Limb (tissue), 2 donors: ENCODE measurements at regions not wholly inside any gene's neighbourhood (a gene's known extent, or its start where the extent isn't known, plus 50 kb on each side); places are given as distances from the start of the nearest gene placed in this dataset.

ENCODE experiments used
- DNase-seq, 2 donors: peaks; one replicate each; pipeline ENCODE4 v3.0.0-alpha.2; 2016; ENCODE audit errors: extremely low spot score in 2 of 2

GRCh38 chr9:134243778-134244467, 79.6 kb upstream of the RNU6ATAC start:
- DNase-seq: no peak

GRCh38 chr9:134245179-134245578, 80.8 kb upstream of the RNU6ATAC start:
- no peak for DNase-seq

- DNase-seq: no peak
Observed at GRCh38 chr9:134247918-134248631, 78.2 kb upstream of the RXRA start.

DNA sequence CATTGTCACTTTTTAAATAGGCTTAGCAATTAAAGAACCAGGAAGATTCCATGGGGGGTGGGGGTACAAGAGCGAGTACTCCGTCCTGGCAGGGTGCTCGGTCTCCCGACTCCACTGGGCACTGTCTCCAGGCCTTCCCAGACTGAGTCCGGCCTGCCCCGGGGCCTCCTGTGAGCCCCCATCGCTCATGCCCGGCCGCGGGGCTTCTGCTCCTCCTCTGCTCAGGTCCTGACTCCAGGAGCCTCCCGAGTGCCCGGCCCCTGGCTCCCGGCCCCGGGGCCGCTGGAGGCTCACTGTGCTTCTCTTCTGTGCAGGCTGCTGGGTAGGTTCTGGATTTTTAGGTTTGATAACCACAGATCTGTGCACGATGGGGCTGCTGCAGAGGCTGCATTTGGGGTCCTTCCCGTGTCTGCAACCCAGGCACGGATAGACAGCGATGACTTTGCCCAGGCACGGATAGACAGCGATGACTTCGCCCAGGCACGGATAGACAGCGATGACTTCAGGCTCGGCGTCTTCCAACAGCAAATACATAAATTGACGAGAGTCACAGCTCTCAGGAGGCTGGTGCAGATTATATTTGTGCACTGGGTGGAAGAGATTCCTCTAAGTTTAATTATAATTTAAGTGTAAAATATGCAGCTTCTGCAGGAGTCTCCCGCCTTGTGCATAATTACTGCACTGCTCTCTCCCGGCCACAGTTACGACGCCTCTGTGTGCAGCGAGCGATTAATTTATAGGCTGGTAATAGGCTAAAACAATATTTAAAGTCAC, 74.8 kb upstream of the RXRA start:
- DNase-seq: no peak

GRCh38 chr9:134252084-134252830, 74.0 kb upstream of the RXRA start:
- DNase-seq: no peak

GRCh38 chr9:134253606-134254205, 72.5 kb upstream of the RXRA start:
- no peak for DNase-seq

GRCh38 chr9:134258332-134258731, 67.9 kb upstream of the RXRA start:
- no peak for DNase-seq

DNA sequence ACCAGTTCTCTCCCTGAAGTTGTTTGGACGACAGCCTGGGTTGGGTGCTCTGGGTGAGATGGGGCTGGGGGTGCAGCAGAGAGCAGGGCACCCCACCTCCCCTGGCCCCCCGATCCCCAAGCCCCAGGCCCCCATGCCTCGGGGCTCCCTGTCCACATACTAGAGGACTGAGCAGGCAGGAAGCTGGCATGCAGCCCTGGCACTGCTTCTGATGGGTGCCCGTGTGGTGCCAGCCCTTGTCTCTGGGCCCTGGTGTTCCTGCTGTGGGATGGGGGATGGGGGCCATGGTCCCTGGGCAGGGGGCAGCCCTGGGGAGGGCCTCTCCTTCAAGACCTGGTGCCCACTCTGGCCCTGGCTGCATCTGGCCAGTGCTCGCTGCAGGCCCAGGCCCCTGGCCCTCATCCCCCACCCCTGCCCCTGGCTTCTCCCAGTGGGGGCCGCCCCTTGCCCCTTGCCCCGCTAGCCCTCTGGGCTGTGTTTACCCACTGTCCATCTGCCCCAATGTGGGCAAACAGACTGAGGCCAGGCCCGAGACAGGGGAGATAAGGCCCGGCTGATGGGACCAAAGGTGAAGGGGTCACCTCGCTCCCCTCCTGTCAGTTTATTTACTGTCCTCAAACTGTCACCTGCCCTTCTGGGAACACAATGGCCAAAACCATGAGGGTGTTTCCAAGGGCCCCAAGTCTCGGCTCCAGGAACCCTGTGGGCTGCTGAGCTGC, 67.3 kb upstream of the RXRA start:
- DNase-seq: no peak

GRCh38 chr9:134259708-134260107, 66.5 kb upstream of the RXRA start:
- DNase-seq: no peak

- DNase-seq: no peak
Observed at GRCh38 chr9:134260801-134261200, 65.5 kb upstream of the RXRA start.

GRCh38 chr9:134262035-134262434, 64.2 kb upstream of the RXRA start:
- DNase-seq: no peak

- peak; percentile 56 to 82 for DNase-seq
Observed at GRCh38 chr9:134263596-134263995, 62.7 kb upstream of the RXRA start.

DNA sequence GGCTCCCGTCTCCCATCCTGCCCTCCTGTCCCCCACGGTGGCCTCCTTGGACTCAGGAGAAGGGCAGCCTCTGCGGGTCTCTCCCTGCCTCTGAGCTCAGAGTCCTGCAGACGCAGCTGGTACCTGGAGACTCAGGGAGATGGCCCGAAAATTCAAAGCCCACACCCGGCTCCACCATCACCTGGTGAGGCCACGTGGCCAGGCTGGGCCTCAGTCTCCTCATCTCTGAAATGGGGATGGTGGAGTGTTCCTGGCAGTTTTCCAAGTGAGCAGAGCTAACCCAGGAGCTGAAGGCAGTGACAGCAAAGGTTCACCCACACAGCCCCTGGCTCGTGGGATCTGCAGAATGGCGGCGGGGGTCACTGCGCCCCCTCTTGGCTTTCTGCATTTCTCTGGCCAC, 62.1 kb upstream of the RXRA start:
- no peak for DNase-seq

DNA sequence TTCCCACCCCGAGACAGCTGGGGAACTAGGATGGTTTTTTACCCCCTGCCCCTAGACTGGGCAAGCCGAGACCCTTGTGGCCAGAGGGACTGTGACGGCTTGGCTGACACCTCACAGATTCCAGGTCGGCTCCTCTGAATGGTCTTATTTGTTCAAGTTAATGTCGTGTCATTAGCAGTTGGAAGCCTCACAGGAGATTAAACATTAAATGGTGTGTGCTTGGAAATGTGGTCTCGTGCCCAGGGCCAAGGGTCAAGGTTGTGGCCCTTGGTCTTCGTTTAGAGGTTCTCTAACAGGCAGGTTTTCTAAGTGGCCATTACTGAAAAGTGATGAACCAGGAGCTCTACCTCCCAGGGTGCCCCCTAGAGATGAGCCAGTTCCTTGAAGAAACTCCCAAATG, 61.2 kb upstream of the RXRA start:
- no peak for DNase-seq

- no peak for DNase-seq
Observed at GRCh38 chr9:134266418-134266817, 59.8 kb upstream of the RXRA start.

DNA sequence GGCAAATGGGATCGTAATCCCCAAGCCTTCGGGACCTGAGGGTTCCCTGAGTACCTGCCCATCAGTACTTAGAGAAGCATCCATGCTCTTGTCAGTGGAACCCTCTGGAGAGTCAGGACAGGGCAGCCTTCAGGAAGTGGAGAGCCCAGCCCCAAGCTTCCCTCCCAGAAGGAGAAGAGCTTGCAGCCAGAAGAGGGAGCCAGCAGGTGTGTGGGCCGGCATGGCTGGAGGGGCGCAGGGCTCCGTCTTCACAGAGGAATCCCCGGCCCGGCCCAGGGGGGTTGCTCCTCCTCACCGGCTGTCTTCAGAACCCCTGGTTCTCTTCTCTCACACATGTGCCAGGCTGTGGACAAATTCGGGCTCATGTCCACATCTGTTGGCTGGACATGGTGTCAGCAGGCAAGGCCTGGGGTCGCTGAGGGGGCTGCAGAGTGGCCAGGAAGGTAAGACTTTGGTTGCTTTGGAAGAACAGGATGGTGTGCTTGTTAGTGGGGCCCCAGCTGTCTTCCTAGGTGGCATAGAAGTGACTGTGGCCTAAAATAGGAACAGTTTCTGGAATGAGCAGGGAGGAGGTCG, 58.9 kb upstream of the RXRA start:
- DNase-seq: no peak

DNA sequence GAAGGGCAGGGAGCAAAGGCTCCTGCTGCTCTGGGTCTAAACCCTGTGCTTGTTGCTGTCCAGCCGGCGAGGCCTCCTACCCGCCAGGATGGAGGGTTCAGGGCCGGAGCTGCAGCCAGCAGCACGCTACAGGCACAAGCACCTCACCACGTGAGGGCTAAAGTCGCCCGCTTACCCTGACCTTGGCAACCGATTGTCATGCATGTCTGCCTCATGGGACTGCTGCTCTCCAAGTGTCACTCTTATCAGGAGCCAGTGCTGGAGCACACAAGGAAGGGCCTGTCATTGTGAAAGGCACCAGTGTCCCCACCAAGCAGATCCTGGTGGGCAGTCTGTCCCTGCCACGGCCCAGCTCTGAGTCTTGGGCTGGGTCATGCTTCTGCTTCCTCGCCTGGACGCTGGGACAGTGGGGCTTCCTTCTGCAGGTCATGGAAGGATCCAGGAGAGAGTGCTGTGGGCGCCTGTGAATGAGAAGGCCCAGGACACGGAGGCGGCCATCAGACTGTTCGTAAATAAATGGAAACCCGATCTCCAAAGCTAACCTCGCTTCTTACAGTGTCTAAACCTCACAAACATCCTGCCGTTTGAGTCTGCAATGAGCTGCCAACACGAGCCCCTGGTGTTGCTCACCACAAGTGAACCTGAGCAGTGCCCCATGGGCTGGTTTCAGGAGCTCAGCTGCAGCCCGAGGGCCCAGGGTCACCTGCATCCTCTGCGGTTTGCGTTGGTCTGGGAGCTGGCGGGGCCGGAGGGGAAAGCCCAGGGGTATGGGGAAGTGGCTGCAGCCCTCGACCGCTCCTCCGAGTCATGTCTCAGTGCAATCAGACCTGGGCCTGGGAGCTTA, 58.2 kb upstream of the RXRA start:
- no peak for DNase-seq

DNA sequence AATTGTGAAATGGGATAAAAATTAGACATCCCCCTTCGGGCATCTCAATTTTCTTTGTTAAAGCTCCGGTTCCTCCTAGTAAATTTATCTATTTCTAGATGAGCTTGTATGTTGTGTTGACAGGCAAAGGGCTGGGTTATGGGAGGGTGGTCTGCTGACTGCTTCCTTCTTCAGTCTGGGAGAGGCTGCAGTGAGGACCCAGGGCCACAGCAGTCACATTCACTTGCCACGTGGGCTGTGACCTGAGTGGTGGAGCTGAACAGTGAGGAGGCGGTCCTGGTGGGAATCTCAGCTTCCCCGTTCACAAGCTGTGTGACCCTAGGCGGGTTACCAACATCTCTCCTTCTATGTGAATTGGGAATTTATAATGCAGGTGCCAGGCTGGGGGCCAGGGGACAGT, 57.5 kb upstream of the RXRA start:
- no peak for DNase-seq
